H1 (cell line): ENCODE measurements at regions not wholly inside any gene's neighbourhood (a gene's known extent, or its start where the extent isn't known, plus 50 kb on each side); places are given as distances from the start of the nearest gene placed in this dataset.

Experiments
- CBX8 ChIP-seq: fragments of 300-800, 300-1000 bp; sonication (generic); IDR thresholded peaks from 2 replicates; pipeline ENCODE4 v1.7.1; 2016; ENCODE audit warnings: low read depth, low read length, borderline replicate concordance
- FOSL1 ChIP-seq: IDR thresholded peaks from 2 replicates; pipeline ENCODE4 v1.6.1; 2011; ENCODE audit warnings: mild to moderate bottlenecking, low read depth, low read length, moderate library complexity; ENCODE audit not compliant: insufficient read depth
- POLR2AphosphoS5 ChIP-seq: IDR thresholded peaks from 2 replicates; pipeline ENCODE4 v1.6.1; 2011; ENCODE audit warnings: low read depth, low read length
- SIRT6 ChIP-seq: IDR thresholded peaks from one replicate; pipeline ENCODE4 v1.7.1; 2012; ENCODE audit warnings: low read length, inconsistent platforms
- TAF7 ChIP-seq: optimal IDR thresholded peaks from 2 replicates; pipeline ENCODE3; 2011; ENCODE audit warnings: low read depth, mild to moderate bottlenecking, inconsistent platforms, low read length, moderate library complexity, borderline replicate concordance
- TBP ChIP-seq: IDR thresholded peaks from 2 replicates; pipeline ENCODE4 v1.6.1; 2011; ENCODE audit warnings: low read depth, low read length, improper control_type of control experiment
- TF ChIP-seq, protein P1 (sequence below): fragments of 300-600 bp; sonication (generic); IDR thresholded peaks from 2 replicates; pipeline ENCODE4 v1.7.1; 2012; ENCODE audit warnings: low read length, moderate library complexity, mild to moderate bottlenecking, inconsistent platforms; ENCODE audit not compliant: insufficient replicate concordance
- TF ChIP-seq, protein P2 (sequence below), 3 experiments: IDR thresholded peaks; 1 replicate in 2 of 3; 2 replicates in 1 of 3; pipeline versions ENCODE4 v1.5.1 to v1.6.1; 2011; ENCODE audit warnings: low read length in 3 of 3, mild to moderate bottlenecking in 3 of 3, inconsistent platforms in 2 of 3, low read depth in 1 of 3, moderate library complexity in 1 of 3; ENCODE audit not compliant: insufficient read depth in 1 of 3; ENCODE audit errors: control extremely low read depth in 1 of 3

DNA sequence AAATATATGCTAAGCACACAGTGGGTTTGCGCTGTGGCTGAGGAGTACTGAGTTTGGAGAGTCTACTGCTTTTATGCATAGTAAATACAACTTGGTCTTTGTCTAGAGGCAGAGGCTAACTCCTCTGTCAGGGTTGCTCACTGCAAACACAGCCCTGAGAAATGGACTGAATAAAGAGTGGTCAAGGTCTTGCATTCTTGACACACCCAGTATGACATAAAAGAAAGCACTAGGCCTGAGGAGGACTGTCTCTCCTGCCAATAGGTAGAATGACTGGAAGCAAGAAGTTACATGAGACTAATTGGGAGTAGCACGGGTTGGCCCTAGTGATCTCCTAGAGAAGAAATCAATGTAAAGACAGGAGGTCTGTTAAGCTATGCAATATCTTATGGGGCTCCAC lies 367.2 kb upstream of the B3GALT2 start (continued):
- TF ChIP-seq, protein P1, sequence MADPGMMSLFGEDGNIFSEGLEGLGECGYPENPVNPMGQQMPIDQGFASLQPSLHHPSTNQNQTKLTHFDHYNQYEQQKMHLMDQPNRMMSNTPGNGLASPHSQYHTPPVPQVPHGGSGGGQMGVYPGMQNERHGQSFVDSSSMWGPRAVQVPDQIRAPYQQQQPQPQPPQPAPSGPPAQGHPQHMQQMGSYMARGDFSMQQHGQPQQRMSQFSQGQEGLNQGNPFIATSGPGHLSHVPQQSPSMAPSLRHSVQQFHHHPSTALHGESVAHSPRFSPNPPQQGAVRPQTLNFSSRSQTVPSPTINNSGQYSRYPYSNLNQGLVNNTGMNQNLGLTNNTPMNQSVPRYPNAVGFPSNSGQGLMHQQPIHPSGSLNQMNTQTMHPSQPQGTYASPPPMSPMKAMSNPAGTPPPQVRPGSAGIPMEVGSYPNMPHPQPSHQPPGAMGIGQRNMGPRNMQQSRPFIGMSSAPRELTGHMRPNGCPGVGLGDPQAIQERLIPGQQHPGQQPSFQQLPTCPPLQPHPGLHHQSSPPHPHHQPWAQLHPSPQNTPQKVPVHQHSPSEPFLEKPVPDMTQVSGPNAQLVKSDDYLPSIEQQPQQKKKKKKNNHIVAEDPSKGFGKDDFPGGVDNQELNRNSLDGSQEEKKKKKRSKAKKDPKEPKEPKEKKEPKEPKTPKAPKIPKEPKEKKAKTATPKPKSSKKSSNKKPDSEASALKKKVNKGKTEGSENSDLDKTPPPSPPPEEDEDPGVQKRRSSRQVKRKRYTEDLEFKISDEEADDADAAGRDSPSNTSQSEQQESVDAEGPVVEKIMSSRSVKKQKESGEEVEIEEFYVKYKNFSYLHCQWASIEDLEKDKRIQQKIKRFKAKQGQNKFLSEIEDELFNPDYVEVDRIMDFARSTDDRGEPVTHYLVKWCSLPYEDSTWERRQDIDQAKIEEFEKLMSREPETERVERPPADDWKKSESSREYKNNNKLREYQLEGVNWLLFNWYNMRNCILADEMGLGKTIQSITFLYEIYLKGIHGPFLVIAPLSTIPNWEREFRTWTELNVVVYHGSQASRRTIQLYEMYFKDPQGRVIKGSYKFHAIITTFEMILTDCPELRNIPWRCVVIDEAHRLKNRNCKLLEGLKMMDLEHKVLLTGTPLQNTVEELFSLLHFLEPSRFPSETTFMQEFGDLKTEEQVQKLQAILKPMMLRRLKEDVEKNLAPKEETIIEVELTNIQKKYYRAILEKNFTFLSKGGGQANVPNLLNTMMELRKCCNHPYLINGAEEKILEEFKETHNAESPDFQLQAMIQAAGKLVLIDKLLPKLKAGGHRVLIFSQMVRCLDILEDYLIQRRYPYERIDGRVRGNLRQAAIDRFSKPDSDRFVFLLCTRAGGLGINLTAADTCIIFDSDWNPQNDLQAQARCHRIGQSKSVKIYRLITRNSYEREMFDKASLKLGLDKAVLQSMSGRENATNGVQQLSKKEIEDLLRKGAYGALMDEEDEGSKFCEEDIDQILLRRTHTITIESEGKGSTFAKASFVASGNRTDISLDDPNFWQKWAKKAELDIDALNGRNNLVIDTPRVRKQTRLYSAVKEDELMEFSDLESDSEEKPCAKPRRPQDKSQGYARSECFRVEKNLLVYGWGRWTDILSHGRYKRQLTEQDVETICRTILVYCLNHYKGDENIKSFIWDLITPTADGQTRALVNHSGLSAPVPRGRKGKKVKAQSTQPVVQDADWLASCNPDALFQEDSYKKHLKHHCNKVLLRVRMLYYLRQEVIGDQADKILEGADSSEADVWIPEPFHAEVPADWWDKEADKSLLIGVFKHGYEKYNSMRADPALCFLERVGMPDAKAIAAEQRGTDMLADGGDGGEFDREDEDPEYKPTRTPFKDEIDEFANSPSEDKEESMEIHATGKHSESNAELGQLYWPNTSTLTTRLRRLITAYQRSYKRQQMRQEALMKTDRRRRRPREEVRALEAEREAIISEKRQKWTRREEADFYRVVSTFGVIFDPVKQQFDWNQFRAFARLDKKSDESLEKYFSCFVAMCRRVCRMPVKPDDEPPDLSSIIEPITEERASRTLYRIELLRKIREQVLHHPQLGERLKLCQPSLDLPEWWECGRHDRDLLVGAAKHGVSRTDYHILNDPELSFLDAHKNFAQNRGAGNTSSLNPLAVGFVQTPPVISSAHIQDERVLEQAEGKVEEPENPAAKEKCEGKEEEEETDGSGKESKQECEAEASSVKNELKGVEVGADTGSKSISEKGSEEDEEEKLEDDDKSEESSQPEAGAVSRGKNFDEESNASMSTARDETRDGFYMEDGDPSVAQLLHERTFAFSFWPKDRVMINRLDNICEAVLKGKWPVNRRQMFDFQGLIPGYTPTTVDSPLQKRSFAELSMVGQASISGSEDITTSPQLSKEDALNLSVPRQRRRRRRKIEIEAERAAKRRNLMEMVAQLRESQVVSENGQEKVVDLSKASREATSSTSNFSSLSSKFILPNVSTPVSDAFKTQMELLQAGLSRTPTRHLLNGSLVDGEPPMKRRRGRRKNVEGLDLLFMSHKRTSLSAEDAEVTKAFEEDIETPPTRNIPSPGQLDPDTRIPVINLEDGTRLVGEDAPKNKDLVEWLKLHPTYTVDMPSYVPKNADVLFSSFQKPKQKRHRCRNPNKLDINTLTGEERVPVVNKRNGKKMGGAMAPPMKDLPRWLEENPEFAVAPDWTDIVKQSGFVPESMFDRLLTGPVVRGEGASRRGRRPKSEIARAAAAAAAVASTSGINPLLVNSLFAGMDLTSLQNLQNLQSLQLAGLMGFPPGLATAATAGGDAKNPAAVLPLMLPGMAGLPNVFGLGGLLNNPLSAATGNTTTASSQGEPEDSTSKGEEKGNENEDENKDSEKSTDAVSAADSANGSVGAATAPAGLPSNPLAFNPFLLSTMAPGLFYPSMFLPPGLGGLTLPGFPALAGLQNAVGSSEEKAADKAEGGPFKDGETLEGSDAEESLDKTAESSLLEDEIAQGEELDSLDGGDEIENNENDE = no peak
- TF ChIP-seq POLR2AphosphoS5 (no peak), TAF7 (no peak), SIRT6 (no peak), CBX8 (no peak), TBP (no peak), FOSL1 (no peak)
- TF ChIP-seq, protein P2, sequence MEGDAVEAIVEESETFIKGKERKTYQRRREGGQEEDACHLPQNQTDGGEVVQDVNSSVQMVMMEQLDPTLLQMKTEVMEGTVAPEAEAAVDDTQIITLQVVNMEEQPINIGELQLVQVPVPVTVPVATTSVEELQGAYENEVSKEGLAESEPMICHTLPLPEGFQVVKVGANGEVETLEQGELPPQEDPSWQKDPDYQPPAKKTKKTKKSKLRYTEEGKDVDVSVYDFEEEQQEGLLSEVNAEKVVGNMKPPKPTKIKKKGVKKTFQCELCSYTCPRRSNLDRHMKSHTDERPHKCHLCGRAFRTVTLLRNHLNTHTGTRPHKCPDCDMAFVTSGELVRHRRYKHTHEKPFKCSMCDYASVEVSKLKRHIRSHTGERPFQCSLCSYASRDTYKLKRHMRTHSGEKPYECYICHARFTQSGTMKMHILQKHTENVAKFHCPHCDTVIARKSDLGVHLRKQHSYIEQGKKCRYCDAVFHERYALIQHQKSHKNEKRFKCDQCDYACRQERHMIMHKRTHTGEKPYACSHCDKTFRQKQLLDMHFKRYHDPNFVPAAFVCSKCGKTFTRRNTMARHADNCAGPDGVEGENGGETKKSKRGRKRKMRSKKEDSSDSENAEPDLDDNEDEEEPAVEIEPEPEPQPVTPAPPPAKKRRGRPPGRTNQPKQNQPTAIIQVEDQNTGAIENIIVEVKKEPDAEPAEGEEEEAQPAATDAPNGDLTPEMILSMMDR (IDR thresholded peaks at IDR 0.05; ENCODE audit: control extremely low read depth in 1 of 3, insufficient read depth in 1 of 3, low read depth in 1 of 3, low read length in 3 of 3) = no peak
- TF ChIP-seq, all 59 proteins: peak for 0
